OCI-LY1 (cell line): ENCODE measurements at regions not wholly inside any gene's neighbourhood (a gene's known extent, or its start where the extent isn't known, plus 50 kb on each side); places are given as distances from the start of the nearest gene placed in this dataset.

Source experiments
- CTCF ChIP-seq: fragments of 200-600 bp; sonication (generic), shearing (Covaris generic); IDR thresholded peaks from 2 replicates; pipeline ENCODE4 v1.5.1; 2017; ENCODE audit warnings: mild to moderate bottlenecking, antibody characterized with exemption, low read length, moderate library complexity, mixed read lengths
- EZH2 ChIP-seq: fragments of 200-600 bp; sonication (generic), shearing (Covaris generic); IDR thresholded peaks from 2 replicates; pipeline ENCODE4 v1.8.0; 2017; ENCODE audit warnings: borderline replicate concordance, mixed run types, mild to moderate bottlenecking, antibody characterized with exemption, low read length, moderate library complexity, mixed read lengths

GRCh38 chr6:82066196-82066595 is 181.3 kb downstream of the IBTK start:
- no peak for TF ChIP-seq CTCF
- TF ChIP-seq EZH2, result no peak
